ENCODE measurements at regions not wholly inside any gene's neighbourhood (a gene's known extent, or its start where the extent isn't known, plus 50 kb on each side); places are given as distances from the start of the nearest gene placed in this dataset.

DNA sequence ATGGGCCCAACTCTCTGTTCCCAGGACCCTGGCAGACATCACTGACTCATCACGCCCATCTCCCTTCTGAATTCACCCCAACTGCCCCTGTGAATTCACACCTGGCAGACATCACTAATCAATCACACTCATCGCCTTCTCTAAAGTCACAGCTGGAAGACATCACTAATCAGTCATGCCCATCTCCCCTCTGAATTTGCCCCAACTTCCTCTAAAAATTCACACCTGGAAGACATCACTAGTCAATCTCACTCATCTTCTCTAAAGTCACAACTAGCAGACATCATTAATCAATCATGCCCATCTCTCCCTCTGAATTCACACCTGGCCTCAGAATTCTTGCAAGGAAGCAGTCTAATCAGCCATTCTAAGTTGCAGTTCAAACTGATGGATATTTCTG lies 111.1 kb downstream of the FOXA2 start:
- ChIA-PET POLR2A (no interaction called here), CTCF (interaction anchor here (1.7 kb wide), 1 partner anchor 113 kb away, joined by 9 read pairs; no protein-coding TSS in a partner anchor)
- no peak overlapping the region for H3K4me3 Mint-ChIP-seq
- ATAC-seq (no peak), DNase-seq (ENCODE audit: low spot score) (no peak)
- TF ChIP-seq NR3C1 (CRISPR knock-in tag; conservative IDR thresholded peaks at IDR 0.05; ENCODE audit: low read depth) (no peak), IRF2 (CRISPR knock-in tag; IDR thresholded peaks at IDR 0.05; ENCODE audit: borderline replicate concordance, low read depth) (no peak), ATF2 (CRISPR knock-in tag; IDR thresholded peaks at IDR 0.05; ENCODE audit: borderline replicate concordance, low read depth) (no peak), CBFB (CRISPR knock-in tag; IDR thresholded peaks at IDR 0.05; ENCODE audit: low read depth) (no peak), EMX1 (CRISPR knock-in tag; IDR thresholded peaks at IDR 0.05) (no peak), IRF1 (CRISPR knock-in tag; IDR thresholded peaks at IDR 0.05) (no peak), CREM (CRISPR knock-in tag; IDR thresholded peaks at IDR 0.05) (no peak), ZNF671 (CRISPR knock-in tag; IDR thresholded peaks at IDR 0.05) (no peak), E2F1 (CRISPR knock-in tag; IDR thresholded peaks at IDR 0.05) (no peak), ATF1 (CRISPR knock-in tag; IDR thresholded peaks at IDR 0.05) (no peak), FOXP4 (CRISPR knock-in tag; IDR thresholded peaks at IDR 0.05) (no peak), JAZF1 (CRISPR knock-in tag; IDR thresholded peaks at IDR 0.05) (no peak)
- TF ChIP-seq, protein P1, sequence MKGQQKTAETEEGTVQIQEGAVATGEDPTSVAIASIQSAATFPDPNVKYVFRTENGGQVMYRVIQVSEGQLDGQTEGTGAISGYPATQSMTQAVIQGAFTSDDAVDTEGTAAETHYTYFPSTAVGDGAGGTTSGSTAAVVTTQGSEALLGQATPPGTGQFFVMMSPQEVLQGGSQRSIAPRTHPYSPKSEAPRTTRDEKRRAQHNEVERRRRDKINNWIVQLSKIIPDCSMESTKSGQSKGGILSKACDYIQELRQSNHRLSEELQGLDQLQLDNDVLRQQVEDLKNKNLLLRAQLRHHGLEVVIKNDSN (CRISPR knock-in tag; IDR thresholded peaks at IDR 0.05): no peak
- peaks cover 4% of the 10 kb centered on the region for H3K27me3 Mint-ChIP-seq (ENCODE audit: low read depth)
- no peaks in the 10 kb centered on the region for H3K36me3 Mint-ChIP-seq
- H3K4me1 Mint-ChIP-seq: peaks cover 12% of the 10 kb centered on the region
- peaks cover 25% of the 10 kb centered on the region for H3K9me3 Mint-ChIP-seq
- H3K27ac Mint-ChIP-seq: no peak overlapping the region

DNA sequence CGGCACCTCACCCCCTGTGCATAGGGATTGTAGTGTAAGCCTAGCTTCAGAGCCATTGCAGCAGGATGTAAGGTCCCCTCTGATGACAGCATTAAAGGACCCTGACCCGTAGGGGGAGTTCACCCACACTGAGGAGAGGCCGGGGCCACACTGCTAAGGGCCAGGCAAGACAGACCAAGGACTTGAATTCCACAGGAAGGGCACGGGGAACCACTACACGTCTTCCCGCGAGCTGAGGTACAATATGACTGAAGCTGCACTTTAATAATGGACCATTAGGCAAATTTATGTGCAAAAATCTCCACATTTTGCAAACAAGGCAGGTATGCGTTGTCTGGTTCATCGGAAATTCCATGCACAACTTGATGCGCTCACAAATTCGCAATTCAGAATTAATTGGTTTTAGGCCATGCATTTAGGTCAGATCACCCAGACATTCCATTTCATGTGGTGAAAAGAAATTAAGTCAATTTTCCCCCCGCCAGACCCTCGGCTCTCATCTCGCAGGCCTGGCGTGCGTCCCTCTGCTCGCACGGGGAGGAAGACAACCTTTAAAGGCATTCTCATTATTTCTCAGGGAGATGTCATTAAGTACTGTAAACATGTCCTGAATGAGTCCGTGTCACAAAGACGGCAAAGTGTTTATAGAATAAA lies 111.8 kb downstream of the FOXA2 start:
- no peaks in the 10 kb centered on the region for H3K36me3 Mint-ChIP-seq
- POLR2A ChIA-PET: no interaction called here
- peak; percentile 33 for DNase-seq (ENCODE audit: low spot score)
- H3K4me1 Mint-ChIP-seq: peaks cover 12% of the 10 kb centered on the region
- peaks cover 19% of the 10 kb centered on the region for H3K9me3 Mint-ChIP-seq
- TF ChIP-seq ATF1 (CRISPR knock-in tag; IDR thresholded peaks at IDR 0.05) (no peak), ZNF121 (CRISPR knock-in tag; IDR thresholded peaks at IDR 0.05) (peak; percentile 58; the same call in 1 of the 2 replicates)
- no peak overlapping the region for H3K4me3 Mint-ChIP-seq
- peaks cover 5% of the 10 kb centered on the region for H3K27me3 Mint-ChIP-seq (ENCODE audit: low read depth)
- CTCF ChIA-PET: interaction anchor here (0.6 to 1.7 kb wide), 11 partner anchors 9 to 130 kb away, joined by 3 to 9 read pairs (median 3); no protein-coding TSS in a partner anchor
- no peak overlapping the region for H3K27ac Mint-ChIP-seq
- ATAC-seq: peak; percentile 94

DNA sequence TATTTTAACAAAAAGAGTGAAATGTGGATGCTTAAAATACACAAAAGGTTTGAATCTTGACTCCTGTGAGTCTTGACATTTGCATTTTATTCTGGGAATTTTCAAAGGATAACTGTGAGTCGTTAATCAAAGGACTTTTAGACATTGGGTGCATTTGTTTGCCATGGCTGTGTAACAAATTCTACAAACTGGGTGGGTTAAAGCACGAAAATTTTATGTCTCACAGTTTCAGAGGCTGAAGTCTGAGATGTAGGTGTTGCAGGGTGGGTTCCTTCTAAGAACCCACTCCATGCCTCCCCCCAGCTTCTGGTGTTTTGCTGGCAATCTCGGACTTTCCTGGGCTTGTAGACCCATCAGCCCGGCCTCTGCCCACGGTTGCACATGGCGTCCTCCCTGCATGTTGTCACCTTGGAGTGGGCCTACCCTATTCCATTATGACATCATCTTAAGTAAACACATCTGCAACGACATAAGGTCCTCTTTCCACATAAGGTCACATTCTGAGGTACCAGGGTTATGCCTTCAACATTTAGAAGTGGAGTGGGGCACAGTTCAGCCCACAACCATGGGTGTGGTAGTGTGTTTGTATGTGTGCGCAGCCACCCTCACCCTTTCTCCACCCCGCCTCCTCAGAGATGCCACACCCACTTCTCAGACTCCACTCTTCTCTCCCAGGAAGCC lies 113.1 kb downstream of the FOXA2 start:
- ChIA-PET CTCF (interaction anchor here (0.9 to 1.0 kb wide), 2 partner anchors 10 to 81 kb away, joined by 3 read pairs; no protein-coding TSS in a partner anchor), POLR2A (no interaction called here)
- H3K9me3 Mint-ChIP-seq: peaks cover 10% of the 10 kb centered on the region

More for the DNA sequence above, 113.1 kb downstream of the FOXA2 start:
- Mint-ChIP-seq H3K4me3 (no peak overlapping the region), H3K4me1 (peaks cover 12% of the 10 kb centered on the region), H3K27me3 (ENCODE audit: low read depth) (peaks cover 15% of the 10 kb centered on the region), H3K27ac (no peak overlapping the region), H3K36me3 (no peaks in the 10 kb centered on the region)
- no peak for DNase-seq (ENCODE audit: low spot score)
- no peak for ATAC-seq
- TF ChIP-seq ZNF232 (CRISPR knock-in tag; IDR thresholded peaks at IDR 0.05) (no peak), GRHL2 (CRISPR knock-in tag; IDR thresholded peaks at IDR 0.05; ENCODE audit: insufficient replicate concordance, severe bottlenecking) (no peak), NR3C1 (CRISPR knock-in tag; conservative IDR thresholded peaks at IDR 0.05; ENCODE audit: low read depth) (no peak), GABPB1 (CRISPR knock-in tag; IDR thresholded peaks at IDR 0.05) (peak; percentile 82)
